NCI-H1436 (cell line): ENCODE measurements at regions not wholly inside any gene's neighbourhood (a gene's known extent, or its start where the extent isn't known, plus 50 kb on each side); places are given as distances from the start of the nearest gene placed in this dataset.

Experiments used
- DNase-seq: peaks from one replicate; lab custom pipeline; 2025; lab: John Stamatoyannopoulos, UW

DNA sequence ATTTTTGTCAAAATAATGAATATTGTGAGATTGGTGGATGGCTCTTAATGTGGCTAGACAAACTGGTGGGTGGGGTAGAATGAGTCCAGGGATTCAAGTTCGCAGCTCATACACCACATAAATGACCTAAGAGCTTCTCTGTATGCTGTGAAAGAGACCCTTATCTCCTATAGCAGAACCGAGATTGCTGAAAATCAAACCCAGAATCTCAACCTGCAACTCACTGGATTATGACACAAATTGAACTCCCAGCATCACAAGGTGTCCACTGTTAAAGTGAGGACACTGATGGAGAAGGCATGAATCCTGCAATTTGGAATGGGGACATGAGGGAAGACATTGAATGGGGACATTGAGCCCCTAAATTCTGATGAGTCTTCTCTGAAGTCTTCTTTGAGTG, 51.3 kb upstream of the CNKSR3 start:
- no peak for DNase-seq

DNA sequence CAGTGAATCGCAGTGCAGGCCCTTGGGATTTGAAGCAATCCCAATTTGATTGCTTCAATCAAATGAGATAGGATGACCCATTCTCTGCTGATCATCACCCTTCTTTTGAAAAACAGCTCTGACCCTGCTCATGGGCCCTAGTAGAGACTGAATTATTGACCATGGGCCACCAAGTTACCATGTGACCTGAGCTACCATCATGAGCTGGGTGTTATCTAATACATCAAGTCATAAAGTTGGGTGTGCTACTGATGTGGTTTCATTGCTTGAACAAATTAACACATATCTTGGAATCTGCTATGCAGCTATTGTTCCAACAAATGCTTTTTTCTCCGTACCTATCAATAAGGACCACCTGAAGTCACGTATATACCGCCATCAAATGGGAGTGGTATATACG, 54.8 kb upstream of the CNKSR3 start:
- DNase-seq = no peak

DNA sequence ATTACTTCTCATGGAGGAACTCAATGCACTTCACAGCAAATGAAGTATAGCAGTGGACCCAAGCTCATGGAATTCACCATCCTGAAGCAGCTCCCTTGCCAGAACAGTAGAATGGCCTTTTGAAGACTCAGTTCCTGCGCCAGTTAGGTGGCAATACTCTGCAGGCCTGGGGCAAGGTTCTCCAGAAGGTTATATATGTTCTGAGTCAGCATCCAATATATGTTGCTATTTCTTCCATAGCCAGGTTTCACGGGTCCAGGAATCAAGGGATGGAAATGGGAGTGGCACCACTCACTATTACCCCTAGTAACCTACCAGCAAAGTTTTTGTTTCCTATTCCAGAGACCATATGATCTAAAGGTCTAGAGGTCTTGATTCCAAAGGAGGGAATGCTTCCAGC, 56.4 kb upstream of the CNKSR3 start:
- DNase-seq = no peak

DNA sequence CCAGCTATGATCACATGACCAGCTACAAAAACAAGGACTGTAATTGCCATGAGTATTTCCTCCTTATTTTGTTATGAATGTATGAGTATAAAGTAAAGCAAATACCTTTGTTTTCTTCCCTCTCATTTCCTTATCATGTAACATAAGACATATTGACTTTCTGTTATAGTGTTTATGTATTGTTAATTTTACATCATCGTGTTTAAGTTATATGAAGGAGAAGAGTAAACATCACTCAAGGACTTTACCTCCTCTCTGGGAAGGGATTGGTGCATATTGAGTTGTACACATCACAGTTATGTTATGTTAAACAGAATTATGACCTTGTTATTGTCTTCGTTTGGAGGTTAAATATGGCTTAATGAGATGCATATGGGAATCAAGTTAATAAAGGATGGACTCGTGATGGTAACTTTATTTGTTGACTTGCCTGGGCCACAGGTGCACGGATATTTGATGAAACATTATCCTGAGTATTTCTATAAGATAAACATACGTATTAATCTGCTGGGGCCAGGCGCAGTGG, 57.3 kb upstream of the CNKSR3 start:
- peak; percentile 28 for DNase-seq

DNA sequence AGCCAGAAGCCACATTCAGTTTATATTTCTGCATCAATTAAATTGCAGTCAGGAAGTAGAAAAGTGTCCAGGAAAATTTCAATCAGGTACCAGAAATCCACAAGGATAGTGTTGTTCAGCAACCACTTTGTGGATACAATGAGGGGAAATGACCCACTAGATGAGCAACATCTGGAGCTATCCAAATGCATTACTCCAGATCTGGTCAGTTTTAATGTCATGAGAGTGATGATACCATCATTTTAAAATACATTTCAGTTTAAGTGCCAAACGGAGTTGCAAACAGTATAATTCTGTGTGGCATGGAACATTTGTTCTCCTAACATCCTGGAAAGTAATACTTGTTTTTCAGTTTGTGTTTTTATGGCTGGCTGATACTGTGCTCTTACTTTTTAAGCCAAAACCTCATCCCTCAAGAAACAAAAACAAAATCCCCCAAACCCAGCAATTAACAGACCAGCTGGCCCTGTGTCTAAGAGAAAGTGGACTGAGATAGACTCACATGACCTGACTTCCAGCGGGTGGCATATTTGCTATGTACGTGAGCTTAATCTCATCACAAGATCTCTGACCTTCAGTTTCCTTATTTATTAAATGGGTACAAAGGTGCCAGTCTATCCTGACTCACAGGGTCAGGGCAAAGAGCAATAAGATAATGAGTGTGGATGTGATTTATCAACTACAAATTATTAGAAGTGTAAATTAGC, 58.8 kb upstream of the CNKSR3 start:
- DNase-seq = no peak

DNA sequence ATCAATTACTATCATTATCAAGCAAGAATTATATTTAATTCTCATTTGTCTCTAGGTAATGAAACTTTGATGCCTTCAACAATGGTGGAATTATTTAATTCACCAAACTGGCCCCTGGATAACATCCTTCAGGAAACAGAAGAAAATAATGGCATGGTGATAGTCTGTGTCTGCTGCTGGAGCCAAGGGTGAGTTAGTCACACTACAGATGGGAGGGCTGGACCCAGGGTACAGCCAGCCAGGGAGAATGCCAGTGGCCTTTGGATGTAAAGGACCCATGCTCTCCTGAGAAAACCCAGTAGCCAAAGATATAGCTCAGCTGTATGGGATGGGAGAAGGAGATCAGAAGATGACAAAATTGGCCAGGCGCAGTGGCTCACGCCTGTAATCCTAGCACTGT, 60.0 kb upstream of the CNKSR3 start:
- DNase-seq = no peak

DNA sequence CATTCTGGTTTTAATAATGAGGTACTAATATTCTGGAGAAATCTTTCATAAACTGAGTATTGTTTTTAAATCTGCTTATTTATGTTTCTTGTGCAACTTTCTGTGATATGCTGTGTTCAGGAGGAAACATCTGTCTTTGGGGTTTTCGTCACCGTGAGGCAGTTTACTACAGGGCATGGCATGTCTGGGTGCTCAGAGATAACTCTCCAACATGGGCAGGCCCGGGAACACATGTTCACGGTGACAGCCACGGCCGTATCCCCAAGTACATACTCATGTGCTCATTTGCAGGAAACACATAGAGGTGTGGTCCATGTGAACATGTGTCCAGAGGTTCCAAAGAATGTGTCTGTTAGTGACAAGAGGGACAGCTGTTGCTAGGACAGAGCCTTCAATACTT, 62.1 kb upstream of the CNKSR3 start:
- no peak for DNase-seq

DNA sequence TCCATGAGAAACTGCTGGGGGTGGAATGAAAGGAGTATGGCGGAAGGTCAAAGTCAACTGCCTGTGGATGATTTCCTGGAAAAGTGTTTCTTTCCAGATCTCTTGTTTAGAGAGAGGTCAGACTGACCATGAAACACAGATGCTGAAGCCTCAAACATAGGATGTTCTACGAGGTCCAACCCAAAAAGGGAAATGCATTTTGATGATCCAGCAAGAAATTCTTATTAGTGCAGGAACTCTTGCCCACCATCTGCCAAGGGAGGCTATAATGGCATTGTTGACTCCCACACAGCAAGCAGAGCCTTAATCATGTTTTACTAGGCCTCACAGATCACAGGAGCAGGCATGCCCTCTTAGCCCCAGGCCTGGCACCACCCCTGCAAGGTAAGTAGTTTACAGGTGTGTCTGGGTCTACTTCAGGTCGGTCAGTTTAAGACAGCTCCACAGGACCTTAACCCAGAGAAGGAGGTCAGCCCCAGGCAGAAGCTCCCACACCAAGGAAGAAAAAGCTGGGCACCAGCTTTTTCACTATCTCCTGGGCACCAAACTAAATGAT, 67.6 kb upstream of the CNKSR3 start:
- no peak for DNase-seq

DNA sequence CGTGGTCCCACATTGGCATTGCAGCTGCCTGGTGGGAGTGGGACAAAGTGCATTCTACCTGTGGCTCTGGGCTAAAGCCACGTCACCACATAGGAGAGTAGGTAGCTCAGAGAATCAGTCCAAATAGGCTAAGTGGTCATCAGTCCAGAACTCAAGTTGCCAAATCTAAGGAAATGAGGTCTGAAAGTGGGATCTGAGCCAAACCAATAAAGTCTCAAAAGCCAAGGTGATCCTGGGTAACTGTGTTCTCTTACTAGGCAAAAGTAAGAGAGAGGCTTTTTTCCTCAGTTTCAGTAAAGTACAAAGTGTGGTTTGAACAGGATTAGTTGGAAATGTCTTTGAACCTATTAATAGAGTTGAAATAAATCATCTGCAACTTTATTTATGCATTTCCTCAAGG, 68.6 kb upstream of the CNKSR3 start:
- no peak for DNase-seq

DNA sequence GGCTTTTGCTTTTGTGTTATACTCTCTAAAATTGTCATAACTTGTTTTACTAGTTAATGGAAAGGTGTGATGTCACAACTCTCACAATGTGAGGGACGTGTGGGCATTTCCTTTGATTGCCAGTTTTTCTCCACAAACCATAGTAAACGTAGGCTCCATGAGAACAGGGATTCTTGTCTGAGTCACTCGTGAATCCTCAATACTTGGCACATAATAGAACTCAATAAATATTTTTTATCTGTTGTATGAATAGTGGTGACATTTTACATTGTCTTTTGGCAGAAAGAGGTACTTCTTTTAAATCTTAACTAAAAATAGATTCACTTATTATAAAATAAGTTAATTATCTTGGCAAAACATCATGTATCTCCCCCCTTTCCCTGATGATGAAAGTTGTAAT, 69.0 kb upstream of the CNKSR3 start:
- no peak for DNase-seq

DNA sequence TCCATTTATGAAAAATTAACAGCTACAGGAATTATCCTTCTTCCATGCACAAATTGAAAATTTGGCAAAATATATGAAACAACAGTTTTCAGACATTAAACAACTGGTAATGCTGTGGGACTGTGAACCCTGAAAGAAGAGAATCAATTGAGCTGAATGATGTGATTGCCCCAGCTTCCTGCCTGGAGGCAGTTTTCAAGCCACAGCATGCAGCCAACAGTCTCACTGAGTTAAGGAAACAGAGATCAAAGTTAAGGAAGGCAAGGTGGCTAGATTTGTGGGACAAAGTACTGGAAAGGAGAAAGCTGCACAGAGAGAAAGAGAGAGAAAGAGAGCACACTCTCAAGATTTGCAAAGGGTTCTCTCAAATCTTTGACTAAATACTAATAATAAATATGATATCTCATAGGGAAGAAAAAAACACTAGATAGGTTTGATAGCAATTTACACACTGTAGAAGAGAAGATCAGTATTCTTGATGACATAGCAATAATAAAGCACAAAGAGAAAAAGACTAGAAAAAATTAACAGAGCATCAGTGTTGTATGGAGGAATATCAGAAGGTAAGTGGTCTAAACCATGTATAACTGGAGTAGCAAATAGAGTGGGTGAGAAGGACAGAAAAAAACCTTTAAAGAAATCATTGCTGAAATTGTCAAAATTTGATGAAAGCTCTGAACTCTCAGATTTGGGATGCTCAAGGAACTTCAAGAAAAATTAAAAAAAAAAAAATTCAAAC, 70.1 kb upstream of the CNKSR3 start:
- DNase-seq = no peak

DNA sequence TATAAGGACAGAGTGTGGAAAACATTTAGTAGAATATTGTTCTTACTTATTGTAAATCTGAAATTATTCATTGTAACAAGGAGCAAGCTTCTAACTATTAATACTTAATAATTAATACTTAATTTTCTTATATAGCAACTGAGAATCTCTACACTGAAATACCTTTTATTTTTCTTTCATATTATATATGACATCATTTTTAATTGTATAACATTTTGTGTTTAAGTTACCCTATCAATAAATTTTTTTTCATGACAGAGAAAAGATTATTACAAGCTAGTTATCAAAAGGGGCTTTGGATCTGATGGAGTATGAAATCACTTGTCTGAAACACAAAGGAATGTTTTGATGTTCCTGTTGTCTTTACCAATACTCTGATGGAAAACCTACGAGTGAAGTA, 72.2 kb upstream of the CNKSR3 start:
- no peak for DNase-seq

DNA sequence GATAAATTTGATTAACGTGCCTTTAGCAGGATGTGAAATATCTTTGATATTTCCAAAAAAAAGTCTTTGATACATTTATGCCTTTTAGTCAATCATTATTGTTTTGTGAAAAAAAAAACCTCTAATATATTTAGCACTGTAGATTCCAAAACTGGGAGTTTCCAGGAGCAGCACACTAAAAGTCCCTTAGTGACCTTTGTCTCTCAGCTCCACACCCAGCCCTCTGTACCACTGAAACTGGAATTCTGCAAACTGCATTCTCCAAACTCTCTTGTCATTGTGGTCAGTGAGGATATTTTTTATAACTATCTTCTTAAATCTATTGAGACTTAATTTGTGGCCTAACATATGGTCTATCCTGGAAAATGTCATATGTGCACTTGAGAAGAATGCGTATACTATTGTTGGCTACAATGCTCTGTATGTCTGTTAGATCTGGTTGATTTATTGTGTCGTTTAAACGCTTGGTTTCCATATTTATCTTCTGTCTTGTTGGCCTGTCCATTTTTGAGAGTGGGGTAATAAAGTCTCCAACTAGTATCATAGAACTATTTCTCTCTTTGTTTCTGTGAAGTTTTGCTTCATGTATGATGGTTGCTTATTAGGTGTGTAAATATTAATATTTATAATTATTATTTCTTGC, 73.2 kb upstream of the CNKSR3 start:
- no peak for DNase-seq

DNA sequence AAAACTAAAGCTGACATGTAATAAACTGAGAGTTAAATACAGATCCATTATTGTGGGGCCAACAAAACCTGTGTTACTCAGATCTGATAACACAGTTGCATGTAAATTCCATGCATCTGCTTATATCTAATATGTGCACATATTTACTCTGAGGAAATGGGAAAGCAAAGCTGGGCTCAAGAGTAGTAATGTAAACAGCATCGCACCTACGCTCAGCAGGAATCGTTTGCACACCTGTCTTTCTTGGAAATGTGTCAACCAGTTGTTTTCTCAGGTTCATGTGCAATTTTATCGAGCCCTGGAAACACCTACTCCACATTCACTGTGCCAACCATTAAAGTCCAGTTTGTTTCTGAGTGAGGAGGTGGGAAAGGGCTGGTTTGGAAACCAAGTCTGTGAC, 80.3 kb upstream of the CNKSR3 start:
- DNase-seq = peak; percentile 85

DNA sequence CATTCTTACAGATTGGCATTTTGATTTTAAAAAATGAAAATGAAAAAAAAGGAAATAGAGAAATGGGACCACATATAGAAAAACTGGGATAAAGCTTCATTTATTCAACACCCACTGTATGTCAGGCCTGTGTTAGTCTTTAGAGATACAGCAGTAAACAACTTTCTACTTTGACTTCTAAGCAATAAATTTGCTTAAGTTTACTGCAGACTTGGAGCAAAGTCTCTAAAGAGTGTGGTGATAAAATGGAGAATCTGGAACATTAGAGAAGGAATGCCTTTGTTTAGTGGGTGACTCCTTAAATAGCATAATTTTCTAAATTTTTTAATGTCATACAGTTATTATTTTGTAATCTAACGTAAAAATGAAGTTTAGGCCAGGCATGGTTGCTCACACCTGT, 80.7 kb upstream of the CNKSR3 start:
- DNase-seq = no peak

DNA sequence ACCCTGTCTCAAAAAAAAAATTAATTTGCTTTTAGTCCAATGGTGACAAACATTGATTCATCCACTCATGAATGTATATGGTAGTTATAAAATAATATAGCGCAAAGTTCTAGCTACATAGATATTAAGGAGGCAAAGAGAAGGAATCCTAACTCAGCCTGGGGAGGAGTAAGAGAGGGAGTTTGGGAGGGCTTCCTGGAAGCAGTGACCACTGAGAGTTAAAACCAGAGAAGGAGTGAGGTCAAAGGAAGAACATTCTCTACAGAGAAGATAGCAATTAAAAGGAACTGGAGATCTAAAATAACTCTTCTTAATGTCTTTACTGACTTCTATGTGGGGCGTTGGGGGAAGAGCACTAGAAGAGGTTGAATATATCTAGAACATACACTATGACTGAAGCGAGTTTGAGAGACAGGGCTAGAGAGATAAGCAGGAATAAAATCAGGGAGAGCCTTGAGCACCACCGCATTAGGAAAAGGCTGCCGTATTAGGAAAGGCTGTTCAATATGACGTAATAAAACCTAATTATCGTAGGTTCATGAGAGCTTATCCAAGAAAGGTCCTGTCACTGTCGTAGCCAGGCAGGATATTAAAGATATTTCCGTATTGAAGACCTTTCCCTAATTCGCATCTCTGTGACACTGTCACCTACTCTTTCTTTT, 81.8 kb upstream of the CNKSR3 start:
- no peak for DNase-seq

DNA sequence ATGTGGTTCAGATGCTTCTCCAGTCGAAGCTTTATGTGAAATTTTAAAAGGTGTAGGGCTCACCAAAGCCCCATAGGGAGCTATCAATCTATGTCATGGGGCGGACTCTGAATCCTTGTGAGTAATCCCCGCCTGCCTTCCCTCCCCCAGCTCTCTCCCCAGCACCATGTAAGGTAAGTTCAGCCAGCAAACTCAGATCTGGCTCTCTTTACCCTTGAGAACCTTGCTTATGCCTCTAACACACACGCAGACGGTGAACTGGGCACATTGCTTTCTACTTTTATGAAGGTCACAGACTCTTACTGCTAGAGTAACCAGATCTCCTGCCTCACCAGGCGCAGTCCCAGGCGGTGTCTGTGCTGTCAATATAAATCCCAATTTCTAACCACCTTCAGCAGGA, 82.6 kb upstream of the CNKSR3 start:
- peak; percentile 71 for DNase-seq

DNA sequence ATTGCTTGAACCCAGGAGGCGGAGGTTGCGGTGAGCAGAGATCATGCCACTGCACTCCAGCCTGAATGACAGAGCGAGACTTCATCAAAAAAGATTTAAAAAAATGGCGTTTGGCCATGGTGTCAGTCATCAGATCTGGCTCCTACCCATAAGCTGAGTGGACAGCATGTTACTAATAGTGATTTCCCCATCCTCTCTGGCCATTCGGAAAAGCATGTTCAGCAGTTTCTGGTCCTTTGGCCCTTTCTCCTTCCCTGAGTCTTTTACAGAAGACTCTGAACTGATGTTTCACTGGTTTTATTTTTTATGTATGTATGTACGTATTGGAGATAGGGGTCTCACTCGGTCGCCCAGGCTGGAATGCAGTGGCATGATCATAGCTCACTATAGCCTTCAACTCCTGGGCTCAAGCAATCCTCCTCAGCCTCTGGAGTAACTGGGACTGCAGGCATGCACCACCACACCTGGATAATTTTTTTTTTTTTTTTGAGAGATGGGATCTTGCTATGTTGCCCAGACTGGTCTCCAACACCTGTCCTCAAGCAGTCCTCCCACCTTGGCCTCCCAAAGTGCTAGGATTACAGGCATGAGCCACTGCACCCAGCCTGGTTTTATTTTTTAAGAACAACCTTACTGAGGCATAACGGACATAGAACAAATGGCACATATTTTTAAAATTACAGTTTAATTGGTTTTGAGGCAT, 84.2 kb upstream of the CNKSR3 start:
- DNase-seq = no peak

DNA sequence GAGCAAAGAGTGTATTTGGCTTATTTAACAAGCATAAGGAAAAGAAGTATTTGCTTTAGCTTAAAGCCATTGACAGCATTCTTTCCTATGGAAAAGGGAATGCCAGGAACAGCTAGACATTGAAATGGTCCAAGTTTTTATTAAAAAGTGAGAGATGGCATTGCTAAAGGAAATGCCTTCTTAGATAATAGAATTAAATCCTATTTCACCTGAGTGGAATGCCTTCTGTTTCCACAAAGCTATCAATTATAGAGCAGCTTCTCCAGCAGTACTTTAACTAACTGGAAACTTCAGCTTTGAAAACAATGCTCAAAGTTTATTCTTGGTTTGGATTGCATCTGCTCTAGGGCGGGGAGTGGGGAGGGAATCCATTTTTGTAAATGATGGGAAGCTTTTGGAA, 85.1 kb upstream of the CNKSR3 start:
- no peak for DNase-seq

DNA sequence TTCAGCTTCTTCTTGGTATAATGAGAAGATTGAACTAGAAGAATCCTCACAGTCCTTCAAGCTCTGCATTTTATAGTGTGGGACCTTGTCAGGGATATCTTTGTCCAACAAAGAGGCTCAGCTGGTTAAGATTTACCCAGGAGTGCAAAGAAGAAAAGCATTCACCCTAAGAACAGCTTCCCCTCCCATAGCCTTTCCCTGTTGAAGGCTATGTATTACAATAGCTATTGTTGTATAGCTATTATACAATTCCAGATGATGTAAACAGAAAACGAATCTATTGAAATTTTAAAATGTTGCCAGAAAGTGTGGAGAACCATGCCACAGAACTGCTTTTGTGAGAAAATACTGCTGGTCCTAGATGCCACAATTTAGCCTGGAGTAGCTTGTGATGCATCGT, 85.5 kb upstream of the CNKSR3 start:
- DNase-seq = no peak

DNA sequence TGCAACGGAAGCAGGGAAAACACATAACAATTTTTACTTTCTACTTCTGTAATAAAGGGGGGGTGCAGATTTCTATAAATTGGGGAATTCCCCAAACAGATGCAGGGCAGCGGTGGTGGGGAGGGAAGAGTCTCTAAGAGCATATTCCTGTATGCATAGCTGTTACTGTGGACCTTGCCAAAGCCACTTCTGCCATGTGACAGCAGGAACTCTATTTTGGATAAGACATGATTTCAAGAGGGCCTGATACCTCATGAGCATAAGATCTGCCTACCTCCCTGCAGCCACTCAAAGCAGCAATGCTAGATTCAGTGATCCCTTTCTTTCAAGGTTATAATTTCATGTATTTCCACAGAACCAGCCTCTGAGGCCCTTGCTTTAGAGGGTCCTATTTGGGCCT, 86.2 kb upstream of the CNKSR3 start:
- no peak for DNase-seq

DNA sequence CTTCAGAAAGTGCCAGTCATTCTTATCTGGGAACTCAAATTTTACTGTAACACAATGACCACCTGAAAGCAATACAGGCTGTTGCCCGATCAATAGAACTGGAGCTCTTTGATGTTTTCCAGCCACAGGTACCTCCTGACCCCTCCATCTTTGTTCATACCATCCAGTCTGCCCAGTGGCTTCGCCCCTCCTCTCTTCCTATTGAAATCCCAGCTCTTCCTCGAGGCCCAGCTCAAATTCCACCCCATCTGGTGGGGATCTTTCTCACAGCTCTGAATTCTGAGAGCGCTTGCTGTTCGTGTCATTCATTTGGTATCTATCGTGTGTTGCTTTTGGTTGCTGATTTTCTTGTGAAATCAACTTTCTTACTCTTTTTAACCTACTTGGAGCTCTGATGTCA, 87.9 kb upstream of the CNKSR3 start:
- DNase-seq = no peak
